ENCODE measurements at regions not wholly inside any gene's neighbourhood (a gene's known extent, or its start where the extent isn't known, plus 50 kb on each side); places are given as distances from the start of the nearest gene placed in this dataset.

DNA sequence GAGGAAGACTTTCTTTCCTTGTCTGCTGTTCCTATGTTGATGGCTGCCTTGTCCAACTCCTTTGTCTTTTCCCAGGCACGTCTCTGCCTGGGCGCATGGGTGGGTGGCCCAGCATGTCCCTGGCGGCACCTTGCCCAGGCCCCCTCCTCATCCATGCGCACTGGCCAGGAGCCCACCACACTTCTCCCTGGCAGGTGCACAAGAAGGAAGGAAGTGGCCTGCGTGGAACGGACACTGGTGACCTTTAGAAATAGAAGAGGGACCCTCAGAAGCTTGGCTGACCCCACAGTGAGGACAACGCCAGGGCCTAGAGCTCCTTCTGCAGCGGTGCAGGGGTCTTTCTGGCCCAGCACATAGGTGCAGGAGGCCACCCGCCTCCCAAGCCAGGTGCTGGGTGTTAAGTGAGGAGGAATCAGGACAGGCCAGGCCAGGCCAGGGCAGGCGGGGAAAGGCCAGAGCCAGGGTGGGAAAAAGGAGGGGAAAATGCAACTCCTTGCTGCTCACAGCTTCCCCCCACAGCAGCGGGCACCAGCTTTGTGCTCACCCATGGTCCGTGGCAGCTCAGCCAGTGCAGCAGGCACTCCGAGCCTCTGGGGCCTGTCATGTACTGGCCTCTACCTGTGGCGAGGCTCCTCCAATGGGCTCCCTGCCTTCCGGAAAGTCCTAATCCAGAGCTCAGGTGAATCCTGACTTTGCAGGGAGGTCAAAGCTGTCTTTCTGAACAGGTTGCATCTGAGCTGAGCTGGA is 104.0 kb downstream of the SOX1 start:
- H3K36me3 ChIP-seq: no peaks in the 10 kb centered on the region
- TF ChIP-seq, protein P1, sequence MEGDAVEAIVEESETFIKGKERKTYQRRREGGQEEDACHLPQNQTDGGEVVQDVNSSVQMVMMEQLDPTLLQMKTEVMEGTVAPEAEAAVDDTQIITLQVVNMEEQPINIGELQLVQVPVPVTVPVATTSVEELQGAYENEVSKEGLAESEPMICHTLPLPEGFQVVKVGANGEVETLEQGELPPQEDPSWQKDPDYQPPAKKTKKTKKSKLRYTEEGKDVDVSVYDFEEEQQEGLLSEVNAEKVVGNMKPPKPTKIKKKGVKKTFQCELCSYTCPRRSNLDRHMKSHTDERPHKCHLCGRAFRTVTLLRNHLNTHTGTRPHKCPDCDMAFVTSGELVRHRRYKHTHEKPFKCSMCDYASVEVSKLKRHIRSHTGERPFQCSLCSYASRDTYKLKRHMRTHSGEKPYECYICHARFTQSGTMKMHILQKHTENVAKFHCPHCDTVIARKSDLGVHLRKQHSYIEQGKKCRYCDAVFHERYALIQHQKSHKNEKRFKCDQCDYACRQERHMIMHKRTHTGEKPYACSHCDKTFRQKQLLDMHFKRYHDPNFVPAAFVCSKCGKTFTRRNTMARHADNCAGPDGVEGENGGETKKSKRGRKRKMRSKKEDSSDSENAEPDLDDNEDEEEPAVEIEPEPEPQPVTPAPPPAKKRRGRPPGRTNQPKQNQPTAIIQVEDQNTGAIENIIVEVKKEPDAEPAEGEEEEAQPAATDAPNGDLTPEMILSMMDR (IDR thresholded peaks at IDR 0.05; ENCODE audit: low read depth, low read length): no peak
- no peak overlapping the region for H3K4me3 ChIP-seq (ENCODE audit: low read depth, low read length)
- H3K9me3 ChIP-seq: no peaks in the 10 kb centered on the region
- H3K4me1 ChIP-seq: no peaks in the 10 kb centered on the region
- no peak for DNase-seq
- H3K27me3 ChIP-seq: peaks cover 64% of the 10 kb centered on the region

DNA sequence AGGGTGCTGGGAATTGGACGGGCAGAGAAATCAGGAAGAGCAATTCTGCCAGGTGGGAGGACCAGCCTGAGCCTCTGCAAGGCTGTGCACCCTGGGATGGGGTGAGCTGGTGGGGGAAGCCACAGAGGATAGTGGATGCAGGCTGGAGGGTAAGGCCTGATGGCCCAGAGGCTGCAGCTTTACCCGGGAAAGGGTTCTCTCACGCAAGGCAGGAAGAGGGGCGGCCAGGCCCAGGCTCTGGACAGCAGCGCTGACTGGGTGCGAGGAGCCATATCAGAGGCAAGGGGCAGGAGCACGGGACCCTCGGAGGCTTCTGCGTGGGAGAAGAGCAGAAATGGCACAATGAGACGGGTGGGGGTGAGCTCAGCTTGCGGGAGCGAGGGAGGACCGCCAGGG is 104.6 kb downstream of the SOX1 start:
- H3K4me3 ChIP-seq (ENCODE audit: low read depth, low read length): no peak overlapping the region
- peaks cover 58% of the 10 kb centered on the region for H3K27me3 ChIP-seq
- H3K9me3 ChIP-seq: no peaks in the 10 kb centered on the region
- H3K4me1 ChIP-seq: no peaks in the 10 kb centered on the region
- no peaks in the 10 kb centered on the region for H3K36me3 ChIP-seq
- TF ChIP-seq, protein P1 (IDR thresholded peaks at IDR 0.05; ENCODE audit: low read depth, low read length): no peak
- DNase-seq: no peak

DNA sequence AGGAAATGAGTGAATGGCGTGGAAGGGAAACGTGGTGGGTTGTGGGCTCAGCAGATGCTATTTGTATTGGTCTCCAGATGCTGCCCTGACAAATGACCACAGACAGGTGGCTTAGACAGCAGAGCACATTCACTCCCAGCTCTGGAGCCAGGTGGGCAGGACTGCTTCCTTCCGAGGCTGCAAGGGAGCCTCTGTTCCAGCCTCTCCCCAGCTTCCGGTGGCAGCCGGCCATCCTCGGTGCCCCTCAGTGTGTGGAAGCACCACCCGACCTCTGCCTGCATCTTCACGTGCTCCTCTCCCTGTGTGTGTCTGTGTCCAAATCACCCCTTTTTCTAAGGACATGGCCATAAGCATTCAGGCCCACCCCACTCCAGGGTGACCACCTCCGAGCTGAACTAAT is 105.1 kb downstream of the SOX1 start:
- H3K27me3 ChIP-seq: peaks cover 54% of the 10 kb centered on the region
- no peaks in the 10 kb centered on the region for H3K4me1 ChIP-seq
- no peak overlapping the region for H3K4me3 ChIP-seq (ENCODE audit: low read depth, low read length)
- H3K9me3 ChIP-seq: no peaks in the 10 kb centered on the region
- DNase-seq: no peak
- TF ChIP-seq, protein P1 (IDR thresholded peaks at IDR 0.05; ENCODE audit: low read depth, low read length): no peak
- no peaks in the 10 kb centered on the region for H3K36me3 ChIP-seq

DNA sequence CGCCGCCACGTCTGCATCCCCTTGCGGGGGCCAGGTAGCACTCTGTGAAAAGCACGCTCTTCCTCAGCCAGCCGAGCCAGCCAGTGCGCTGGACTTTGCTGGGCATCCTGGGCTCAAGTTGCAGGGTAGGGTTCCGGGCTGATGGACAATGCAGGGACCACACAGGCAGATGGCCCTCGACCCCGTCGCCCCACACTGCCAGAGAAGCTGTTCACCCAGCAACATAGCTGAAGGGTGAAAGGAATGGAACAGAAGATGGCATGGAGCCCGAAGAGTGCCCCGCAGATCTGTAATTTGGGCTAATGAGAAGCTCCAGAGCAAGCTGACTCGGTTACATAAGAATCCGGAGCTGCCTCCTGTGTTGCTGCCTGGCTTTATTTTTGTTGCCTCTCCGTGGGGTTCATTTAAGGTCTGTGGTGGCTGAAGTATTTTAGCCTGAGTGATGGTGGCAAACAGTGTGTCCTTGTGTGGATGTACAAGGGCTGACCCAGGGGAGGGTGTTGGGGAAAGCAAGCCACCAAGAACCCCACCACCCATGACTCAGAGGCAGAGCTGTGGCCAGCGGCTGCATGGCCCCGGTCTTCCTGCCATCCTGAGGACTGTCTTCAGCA is 105.8 kb downstream of the SOX1 start:
- Histone ChIP-seq H3K27me3 (peaks cover 46% of the 10 kb centered on the region), H3K4me3 (ENCODE audit: low read depth, low read length) (no peak overlapping the region), H3K9me3 (no peaks in the 10 kb centered on the region), H3K4me1 (no peaks in the 10 kb centered on the region), H3K36me3 (no peaks in the 10 kb centered on the region)
- TF ChIP-seq, protein P1 (IDR thresholded peaks at IDR 0.05; ENCODE audit: low read depth, low read length): no peak
- DNase-seq: no peak

DNA sequence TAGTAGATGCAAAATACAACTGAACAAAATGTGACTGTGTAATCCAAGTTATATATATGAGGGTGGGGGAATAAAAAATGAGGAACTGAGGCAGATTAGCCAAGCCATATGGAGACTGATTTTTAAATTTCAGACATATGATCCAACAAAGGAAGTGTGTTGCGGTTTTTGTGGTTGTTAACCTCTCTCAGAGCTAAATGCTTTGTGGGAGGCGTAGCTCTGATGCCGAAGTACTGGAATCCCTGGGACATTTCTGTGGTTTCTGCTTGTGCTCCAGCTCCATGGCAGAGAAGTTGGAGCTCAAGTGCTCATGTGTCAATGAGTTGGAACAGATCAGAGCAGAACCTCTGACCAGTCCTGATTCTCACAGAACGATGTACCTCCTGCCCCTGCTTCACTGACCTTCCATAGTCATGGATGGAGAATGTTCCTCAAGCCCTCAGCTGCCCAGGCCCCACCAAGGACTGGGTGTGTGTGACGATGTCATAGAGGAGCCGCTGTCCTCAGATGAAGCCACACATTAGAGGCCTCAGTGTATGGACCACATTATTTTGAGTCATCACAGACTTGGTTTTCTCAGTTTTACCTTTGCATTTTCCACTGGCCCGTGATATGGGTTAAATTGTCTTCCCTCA is 107.6 kb downstream of the SOX1 start:
- Histone ChIP-seq H3K4me1 (no peaks in the 10 kb centered on the region), H3K27me3 (peaks cover 55% of the 10 kb centered on the region), H3K9me3 (no peaks in the 10 kb centered on the region), H3K36me3 (no peaks in the 10 kb centered on the region), H3K4me3 (ENCODE audit: low read depth, low read length) (no peak overlapping the region)
- TF ChIP-seq, protein P1 (IDR thresholded peaks at IDR 0.05; ENCODE audit: low read depth, low read length): no peak
- DNase-seq: no peak
